SK-N-DZ (cell line): ENCODE measurements at regions not wholly inside any gene's neighbourhood (a gene's known extent, or its start where the extent isn't known, plus 50 kb on each side); places are given as distances from the start of the nearest gene placed in this dataset.

ENCODE experiments used
- DNase-seq: peaks from one replicate; pipeline ENCODE4 v3.0.0-alpha.2; 2015; ENCODE audit warnings: low spot score

DNA sequence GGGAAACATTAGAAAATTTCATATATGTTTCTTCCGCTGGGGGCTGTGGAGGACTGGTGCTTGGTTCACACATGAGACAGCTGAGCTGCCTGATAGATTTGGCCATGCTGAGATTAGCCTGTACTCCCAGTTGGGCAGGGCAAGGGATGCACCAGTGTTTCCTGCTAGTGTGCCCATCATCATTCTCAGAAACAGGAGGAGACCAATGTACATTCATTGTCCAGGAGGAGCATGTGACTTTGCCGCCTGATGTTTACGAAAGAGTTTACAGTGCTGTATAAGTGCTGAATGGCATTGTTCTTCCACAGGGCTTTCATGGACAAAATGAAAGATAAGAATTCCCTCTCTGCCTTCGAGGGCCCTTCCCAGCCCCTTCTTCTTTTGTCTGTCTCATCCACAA lies 311.1 kb upstream of the THBS1 start:
- no peak for DNase-seq

- DNase-seq, result no peak
These were observed 310.5 kb upstream of the THBS1 start for GRCh38 chr15:39270221-39270855.

- no peak for DNase-seq
These were observed 309.9 kb upstream of the THBS1 start for GRCh38 chr15:39270934-39271333.

DNA sequence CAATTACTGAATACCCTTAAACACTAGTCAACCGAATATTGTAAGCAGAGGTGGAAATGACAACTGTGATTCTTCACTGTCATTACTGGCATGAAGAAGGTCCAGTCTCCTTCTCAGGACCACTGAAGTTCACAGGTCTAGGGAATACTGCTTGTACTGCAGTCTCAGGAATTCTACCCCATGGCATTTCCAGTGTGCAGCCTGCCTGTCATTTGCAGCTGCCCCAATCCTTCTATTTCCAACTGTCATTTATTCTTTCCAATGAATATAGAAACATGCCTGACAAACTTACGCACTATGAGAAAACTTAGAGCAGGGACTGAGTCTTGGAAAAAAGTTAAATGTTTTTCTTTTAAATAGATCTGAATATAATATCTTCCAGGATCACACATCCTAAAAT lies 308.0 kb upstream of the THBS1 start:
- no peak for DNase-seq

- DNase-seq, result no peak
These were observed 307.0 kb upstream of the THBS1 start for GRCh38 chr15:39273717-39274411.

- no peak for DNase-seq
These were observed 305.8 kb upstream of the THBS1 start for GRCh38 chr15:39275066-39275465.

GRCh38 chr15:39279311-39279710 lies 301.6 kb upstream of the THBS1 start:
- DNase-seq, result no peak

DNA sequence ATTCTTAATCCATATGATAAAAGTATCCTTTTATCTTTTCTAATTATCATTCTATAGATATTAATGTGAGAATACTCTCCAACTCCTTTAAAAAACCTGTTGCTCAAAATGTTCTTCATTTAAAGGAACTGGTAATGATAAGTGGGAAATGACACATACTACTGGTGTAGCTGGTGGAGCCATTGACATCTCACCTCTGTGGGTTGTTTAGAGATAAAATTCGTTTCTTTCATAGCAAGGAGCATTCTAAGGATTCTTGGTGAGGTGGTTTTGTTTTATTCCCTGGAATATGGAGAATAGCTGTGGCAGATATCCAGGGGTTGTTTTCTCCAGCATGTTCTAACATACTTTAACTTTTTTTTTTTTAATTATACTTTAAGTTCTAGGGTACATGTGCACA lies 299.8 kb upstream of the THBS1 start:
- no peak for DNase-seq

DNA sequence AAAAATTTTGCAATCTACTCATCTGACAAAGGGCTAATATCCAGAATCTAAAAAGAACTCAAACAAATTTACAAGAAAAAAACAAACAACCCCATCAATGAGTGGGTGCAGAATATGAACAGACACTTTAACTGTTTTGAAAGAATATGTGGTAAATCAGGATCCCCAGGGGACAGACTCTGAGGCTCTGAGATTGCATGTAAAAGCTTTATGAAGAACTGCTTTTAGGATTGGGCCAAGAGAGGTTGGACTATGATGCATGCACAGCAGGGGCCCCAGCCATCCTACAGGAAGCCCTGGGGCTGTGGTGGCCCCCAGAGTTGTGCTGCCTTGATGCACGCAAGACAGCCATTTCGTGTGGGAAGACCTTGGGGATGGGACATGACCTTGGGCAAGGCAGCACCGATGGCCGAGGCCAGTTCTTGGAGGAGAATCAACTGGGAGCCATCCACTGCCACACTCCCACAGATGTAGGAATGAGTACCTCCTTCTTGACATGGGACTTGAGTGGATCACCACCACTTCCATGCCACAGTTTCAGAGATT lies 298.1 kb upstream of the THBS1 start:
- DNase-seq, result no peak

DNA sequence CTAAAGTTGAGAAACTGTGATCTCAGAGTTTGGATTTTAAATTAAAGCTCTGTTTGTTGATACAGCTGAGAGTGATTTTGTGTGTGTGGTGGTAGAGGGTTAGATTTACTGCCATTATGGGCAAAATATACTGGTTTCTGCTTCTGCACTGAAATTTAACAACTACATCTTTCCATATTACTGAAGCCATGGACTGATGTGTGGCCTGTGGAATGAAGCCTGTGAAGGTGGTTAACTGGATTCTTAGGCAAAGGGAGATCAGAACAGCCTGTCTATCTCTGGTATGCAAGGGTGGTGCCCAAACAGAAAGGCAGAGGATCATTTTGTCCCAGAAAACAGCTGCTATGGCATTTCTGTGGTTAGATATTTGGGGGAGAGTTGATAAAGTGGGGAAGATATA lies 297.3 kb upstream of the THBS1 start:
- DNase-seq, result no peak

GRCh38 chr15:39285071-39285470 lies 295.8 kb upstream of the THBS1 start:
- no peak for DNase-seq

DNA sequence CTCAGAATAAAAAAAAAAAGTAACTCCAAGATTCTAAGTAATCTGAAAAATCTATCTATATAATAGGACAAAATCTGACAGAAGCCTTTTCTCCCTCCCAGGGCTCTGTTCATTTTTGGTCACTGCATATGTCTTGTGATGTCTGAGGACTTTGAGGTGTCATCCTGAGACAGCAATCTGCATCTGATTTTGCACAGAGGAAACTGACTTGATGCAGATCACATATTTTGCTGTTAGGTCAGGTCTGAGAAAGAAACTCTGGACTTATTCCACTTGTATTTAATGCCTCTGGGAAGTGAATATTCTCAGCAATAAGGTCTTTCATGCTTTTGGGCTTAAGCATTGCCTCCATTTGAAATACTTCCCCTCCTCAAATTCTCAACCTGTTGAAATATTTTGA lies 295.2 kb upstream of the THBS1 start:
- no peak for DNase-seq

DNA sequence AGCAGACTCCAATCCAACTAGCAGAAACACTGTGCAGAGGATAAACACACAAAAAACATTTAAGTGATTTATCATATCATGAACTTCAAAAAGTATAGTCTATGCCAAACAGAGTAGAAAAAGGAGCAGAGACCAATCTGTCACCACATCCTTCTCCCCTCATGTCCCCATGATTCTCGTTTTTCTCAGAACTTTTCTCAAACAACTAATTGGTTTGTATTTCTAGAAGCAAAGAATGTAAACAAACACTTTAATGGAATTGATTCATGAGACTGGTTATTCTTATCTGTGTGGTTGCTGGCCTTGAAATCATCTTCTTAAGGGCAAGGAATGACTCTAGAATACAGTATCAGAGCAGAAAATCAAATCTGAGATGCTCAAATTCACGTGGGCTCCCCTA lies 294.2 kb upstream of the THBS1 start:
- DNase-seq, result no peak

DNA sequence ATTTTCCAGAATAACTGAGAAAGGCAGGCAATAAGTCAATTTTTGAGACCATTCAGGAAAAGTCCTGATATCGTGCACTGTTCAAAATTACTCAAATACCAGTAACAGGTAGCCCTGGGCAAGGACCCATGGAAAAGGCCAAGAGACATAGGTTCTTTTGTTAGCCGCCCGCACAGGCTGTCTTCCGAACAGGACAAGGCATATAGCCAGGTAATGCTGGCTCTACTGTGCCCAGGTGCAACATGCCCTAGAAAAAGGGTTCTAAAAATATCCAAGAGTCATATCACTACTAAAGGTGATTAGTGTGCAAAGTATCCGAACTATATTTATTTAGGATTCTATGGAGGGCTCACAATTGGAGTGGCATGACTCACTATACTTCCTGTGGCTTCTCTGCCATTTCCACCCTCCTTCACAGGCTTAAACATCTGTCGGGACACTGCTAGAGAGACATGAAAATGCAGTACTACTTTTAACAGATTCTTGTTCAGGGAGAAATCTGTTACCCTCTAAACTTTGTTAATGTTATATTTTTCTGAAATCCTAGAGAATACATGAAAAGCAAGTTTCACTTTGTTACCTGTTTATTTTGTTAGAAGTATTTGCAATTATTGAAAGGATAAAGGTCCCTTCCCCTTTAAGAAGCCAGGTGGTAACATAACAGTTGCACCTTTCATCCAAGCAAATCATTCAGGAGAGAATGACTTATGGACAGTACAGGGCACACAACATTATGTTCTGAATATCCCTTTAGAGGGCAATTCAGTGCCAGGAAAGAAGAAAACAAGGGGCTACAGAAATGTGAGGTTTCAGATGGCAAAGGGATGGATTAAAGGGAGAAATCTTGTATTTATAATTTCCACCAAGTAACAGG lies 293.3 kb upstream of the THBS1 start:
- DNase-seq, result no peak

DNA sequence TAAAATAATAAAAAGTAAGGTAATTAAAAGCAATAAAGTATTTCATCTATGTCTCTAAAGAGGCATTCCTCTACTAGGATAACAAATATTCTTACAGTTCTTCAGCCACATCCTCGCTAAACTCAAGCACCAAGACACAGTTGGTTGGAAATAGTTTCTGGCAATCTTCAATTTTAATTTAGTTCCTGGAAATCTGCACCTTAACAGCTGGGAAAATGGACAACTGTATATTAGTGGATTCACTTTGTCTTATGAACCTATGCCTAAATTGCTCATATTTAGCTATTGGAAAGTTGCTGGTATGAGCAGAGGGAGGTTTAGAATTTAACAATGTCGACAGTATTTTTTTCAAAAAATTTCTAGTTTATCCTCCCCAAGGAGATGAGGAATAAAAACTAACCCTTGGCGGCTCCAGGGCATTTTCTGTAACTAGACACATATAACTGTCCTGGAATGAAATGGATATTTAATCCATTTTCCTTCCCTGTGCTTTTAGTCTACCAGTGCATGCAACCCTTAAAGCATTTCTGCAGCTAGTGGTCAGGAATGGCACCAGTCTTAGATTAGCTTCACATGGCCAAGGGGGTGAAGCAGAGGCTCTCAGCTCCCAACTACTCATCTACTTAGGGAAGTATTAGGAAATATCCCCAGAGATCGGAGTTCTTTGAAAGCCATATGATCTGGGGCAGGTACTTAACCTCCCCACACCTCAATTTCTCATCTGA lies 290.0 kb upstream of the THBS1 start:
- DNase-seq, result no peak

DNA sequence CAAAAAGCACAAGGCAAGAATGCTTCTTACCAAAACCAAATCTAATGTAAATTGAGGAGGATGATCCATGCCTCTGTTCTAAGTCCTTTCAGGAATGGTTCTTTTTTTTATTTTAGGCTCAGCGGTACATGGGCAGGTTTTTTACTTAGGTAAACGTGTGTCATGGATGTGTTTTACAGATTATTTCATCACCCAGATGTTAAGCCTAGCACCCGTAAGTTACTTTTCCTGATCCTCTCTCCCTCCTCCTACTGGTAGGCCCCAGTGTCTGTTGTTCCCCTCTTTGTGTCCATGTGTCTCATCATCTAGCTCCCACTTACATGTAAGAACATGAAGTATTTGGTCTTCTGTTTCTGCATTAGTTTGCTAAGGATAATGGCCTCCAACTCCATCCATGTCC lies 289.2 kb upstream of the THBS1 start:
- DNase-seq, result no peak

GRCh38 chr15:39296955-39297354 lies 283.9 kb upstream of the THBS1 start:
- DNase-seq, result no peak

DNA sequence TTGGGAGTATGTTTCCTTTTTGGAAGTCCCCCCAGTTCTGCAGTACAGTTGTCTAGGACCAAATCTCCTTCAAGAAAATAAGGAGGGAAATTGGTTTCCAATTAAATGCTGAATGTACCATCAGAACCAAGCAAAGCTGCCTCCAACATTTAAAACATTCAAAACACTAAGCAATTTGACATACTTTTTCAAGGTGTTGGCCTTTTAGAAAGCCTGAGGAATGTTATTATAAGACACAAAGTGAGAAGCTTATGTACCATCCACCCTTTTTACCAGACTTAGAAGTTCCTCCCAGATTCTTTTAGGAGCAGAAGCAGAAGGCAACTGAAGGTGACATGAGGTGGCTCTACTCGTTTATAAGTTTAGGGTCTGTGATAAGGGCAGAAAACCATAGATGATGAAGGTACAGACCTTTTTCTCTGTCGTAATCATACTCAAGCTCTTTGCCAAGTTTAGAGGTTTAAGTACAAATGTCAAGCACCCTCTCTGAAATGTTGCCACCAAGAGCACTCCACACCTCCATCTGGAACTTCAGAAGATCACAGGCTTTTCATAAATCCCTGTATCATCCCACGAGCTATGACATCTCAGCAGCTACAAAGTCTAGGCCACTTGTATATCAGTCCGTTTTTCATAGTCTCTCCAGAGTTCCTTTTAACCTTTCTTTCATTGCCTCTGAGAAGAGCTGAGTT lies 282.5 kb upstream of the THBS1 start:
- no peak for DNase-seq

DNA sequence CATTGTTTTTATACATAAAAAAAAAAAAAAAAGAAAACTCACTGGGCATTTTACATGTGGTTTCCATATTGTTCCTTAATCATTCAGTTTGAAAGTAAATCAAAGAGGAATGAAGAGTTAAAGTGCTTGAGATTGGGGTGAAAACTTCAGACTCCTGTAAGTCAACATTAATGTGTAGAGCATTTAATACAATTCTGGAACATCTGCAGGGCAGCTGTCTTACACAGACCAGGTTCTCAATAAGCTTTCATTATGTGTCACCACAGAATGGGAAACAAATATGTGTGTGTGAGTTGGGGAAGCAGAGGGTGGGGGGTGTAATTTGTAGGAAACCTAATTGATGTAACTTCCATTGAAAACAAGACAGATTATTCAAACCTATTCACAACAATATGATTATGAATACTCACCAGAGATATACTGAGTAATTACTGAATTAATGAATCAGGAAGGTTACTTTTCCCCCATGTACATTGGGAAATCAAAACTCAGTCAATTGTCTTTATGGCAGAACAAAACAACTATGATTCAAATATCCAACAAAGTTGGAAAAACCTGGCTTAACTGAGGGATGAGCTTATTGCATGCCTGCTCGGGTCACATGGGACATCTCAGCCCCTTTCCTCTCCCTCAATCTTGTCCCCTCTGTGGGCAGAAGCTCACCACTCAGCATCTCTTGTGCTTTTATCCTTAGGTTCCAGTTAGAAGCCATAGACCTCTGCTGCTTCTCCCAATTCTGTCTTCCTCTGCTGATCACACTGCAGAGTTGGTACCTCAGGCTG lies 281.2 kb upstream of the THBS1 start:
- no peak for DNase-seq

DNA sequence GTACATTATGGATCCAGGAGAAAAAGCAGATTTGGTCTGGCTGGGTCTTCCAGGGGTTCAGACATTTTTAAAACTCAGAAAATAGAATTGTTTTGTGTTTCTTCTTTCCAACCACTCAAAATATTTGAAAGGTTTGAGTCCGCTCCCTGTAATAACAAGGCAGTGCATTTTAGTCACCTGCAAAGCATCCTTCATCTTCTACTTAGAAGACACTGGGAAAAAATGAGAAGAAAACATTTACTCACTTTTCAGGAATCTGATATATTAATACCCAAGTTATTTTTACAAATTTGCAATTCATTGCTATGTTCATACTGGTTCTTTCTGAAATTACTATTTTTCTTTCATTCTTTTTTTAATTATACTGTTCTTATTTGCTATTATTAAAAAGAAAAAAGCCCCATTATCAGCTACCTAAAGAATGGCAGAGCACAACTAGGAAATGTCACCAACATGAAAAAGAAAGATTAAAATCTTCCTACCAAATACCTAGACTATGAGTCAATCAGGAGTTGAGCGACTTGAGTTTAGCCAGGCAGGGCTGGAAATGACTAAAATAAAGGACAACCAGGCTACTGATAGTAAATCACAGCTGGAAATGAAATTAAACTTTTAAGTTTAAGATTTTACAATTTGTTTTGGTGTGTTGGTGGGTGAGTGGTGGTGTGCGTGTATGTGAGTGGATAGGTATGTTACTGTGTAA lies 280.3 kb upstream of the THBS1 start:
- DNase-seq, result no peak
